Keratinocyte (primary cell): ENCODE measurements at regions not wholly inside any gene's neighbourhood (a gene's known extent, or its start where the extent isn't known, plus 50 kb on each side); places are given as distances from the start of the nearest gene placed in this dataset.
"Not testable (repeated sequence)": the region's sequence is repeated elsewhere in the genome, so short reads cannot be mapped to it uniquely, and the experiment has no call there.

Source experiments
- EZH2 ChIP-seq: IDR thresholded peaks from one replicate; pipeline ENCODE4 v1.6.1; 2012; ENCODE audit warnings: inconsistent platforms, mild to moderate bottlenecking, low read length, moderate library complexity
- TF ChIP-seq, protein P1 (sequence below), 3 experiments: IDR thresholded peaks in 1 of 3; conservative IDR thresholded peaks in 1 of 3; optimal IDR thresholded peaks in 1 of 3; 2 replicates in 2 of 3; 3 replicates in 1 of 3; pipeline versions ENCODE3 to v1.5.1; 2011; ENCODE audit warnings: low read length in 3 of 3, mild to moderate bottlenecking in 3 of 3, moderate library complexity in 2 of 3, control low read depth in 1 of 3, inconsistent platforms in 1 of 3; ENCODE audit not compliant: insufficient read depth in 2 of 3; ENCODE audit errors: extremely low read depth in 1 of 3

DNA sequence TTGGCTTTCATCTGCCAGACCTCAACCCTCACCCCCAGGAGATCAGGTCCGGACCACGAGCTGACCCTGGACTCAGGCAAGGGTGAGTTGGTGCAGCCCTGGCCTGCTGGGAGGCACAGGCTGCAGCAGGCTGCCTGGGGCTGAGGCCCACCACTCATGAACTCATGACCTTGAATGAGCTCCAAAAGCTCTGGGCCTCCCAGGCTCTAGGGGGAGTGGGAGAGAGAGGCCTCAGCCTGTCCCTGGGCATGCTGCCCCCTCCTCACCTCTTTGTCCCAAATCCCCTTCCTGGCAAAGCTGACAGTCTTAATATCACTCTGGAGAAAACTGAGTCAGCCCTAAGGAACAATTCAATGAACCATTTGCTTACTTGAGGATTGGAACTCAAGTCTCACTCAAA lies 89.8 kb downstream of the NSUN5 start:
- TF ChIP-seq, protein P1, sequence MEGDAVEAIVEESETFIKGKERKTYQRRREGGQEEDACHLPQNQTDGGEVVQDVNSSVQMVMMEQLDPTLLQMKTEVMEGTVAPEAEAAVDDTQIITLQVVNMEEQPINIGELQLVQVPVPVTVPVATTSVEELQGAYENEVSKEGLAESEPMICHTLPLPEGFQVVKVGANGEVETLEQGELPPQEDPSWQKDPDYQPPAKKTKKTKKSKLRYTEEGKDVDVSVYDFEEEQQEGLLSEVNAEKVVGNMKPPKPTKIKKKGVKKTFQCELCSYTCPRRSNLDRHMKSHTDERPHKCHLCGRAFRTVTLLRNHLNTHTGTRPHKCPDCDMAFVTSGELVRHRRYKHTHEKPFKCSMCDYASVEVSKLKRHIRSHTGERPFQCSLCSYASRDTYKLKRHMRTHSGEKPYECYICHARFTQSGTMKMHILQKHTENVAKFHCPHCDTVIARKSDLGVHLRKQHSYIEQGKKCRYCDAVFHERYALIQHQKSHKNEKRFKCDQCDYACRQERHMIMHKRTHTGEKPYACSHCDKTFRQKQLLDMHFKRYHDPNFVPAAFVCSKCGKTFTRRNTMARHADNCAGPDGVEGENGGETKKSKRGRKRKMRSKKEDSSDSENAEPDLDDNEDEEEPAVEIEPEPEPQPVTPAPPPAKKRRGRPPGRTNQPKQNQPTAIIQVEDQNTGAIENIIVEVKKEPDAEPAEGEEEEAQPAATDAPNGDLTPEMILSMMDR (optimal IDR thresholded peaks at IDR 0.05 in 1 of 3, IDR thresholded peaks at IDR 0.05 in 1 of 3, conservative IDR thresholded peaks at IDR 0.05 in 1 of 3; ENCODE audit: extremely low read depth in 1 of 3, insufficient read depth in 2 of 3, low read length in 3 of 3): not testable (repeated sequence)
- not testable (repeated sequence) for TF ChIP-seq EZH2
